Central memory CD8-positive, alpha-beta T cell (primary cell): ENCODE measurements at regions not wholly inside any gene's neighbourhood (a gene's known extent, or its start where the extent isn't known, plus 50 kb on each side); places are given as distances from the start of the nearest gene placed in this dataset.

ENCODE experiments used
- ATAC-seq: fragments of 150-1000 bp; cut with Tn5 transposase; replicated peaks from 2 replicates; pipeline ENCODE4 v1.10.0; 2022; ENCODE audit warnings: mild to moderate bottlenecking, moderate FRiP score, moderate number of reproducible peaks; ENCODE audit not compliant: poor library complexity, severe bottlenecking; ENCODE audit errors: extremely low read depth
- DNase-seq, 2 donors: peaks; one replicate each; pipeline ENCODE4 v3.0.0; 2021; ENCODE audit warnings: low spot score in 2 of 2
- H3K27ac Mint-ChIP-seq: one replicate; pipeline ENCODE4 v1.8.0; 2022; ENCODE audit warnings: low read depth, mild to moderate bottlenecking, moderate library complexity, mixed read lengths
- H3K27me3 Mint-ChIP-seq: one replicate; pipeline ENCODE4 v1.8.0; 2022; ENCODE audit warnings: mixed read lengths
- H3K36me3 Mint-ChIP-seq: one replicate; pipeline ENCODE4 v1.8.0; 2022; ENCODE audit warnings: mild to moderate bottlenecking, moderate library complexity, mixed read lengths; ENCODE audit not compliant: insufficient read depth
- H3K4me1 Mint-ChIP-seq: one replicate; pipeline ENCODE4 v1.8.0; 2022; ENCODE audit warnings: mixed read lengths
- H3K4me3 Mint-ChIP-seq: one replicate; pipeline ENCODE4 v1.8.0; 2022; ENCODE audit warnings: mild to moderate bottlenecking, moderate library complexity, mixed read lengths
- H3K9me3 Mint-ChIP-seq: one replicate; pipeline ENCODE4 v1.8.0; 2022; ENCODE audit warnings: mixed read lengths

- no peaks in the 10 kb centered on the region for H3K4me1 Mint-ChIP-seq
- H3K36me3 Mint-ChIP-seq, result no peaks in the 10 kb centered on the region
- ATAC-seq, result no peak
- no peaks in the 10 kb centered on the region for H3K27me3 Mint-ChIP-seq
- H3K4me3 Mint-ChIP-seq, result no peak overlapping the region
- DNase-seq, result no peak
- H3K9me3 Mint-ChIP-seq, result peaks cover 5% of the 10 kb centered on the region
- no peak overlapping the region for H3K27ac Mint-ChIP-seq
Observed at GRCh38 chr18:43904209-43904837, 627.0 kb upstream of the SYT4 start.

- no peaks in the 10 kb centered on the region for H3K27me3 Mint-ChIP-seq
- ATAC-seq, result no peak
- H3K4me1 Mint-ChIP-seq, result no peaks in the 10 kb centered on the region
- DNase-seq, result no peak
- peaks cover 20% of the 10 kb centered on the region for H3K9me3 Mint-ChIP-seq
- no peak overlapping the region for H3K4me3 Mint-ChIP-seq
- H3K36me3 Mint-ChIP-seq, result no peaks in the 10 kb centered on the region
- no peak overlapping the region for H3K27ac Mint-ChIP-seq
Observed at GRCh38 chr18:43914018-43914417, 636.7 kb upstream of the SYT4 start.

- Mint-ChIP-seq H3K4me3 (no peak overlapping the region), H3K4me1 (no peaks in the 10 kb centered on the region), H3K36me3 (no peaks in the 10 kb centered on the region), H3K27me3 (no peaks in the 10 kb centered on the region), H3K27ac (no peak overlapping the region), H3K9me3 (peaks cover 15% of the 10 kb centered on the region)
- ATAC-seq, result no peak
- no peak for DNase-seq
Observed at GRCh38 chr18:43916984-43917383, 639.7 kb upstream of the SYT4 start.

- no peak for DNase-seq
- no peak overlapping the region for H3K27ac Mint-ChIP-seq
Observed at GRCh38 chr18:43917520-43917919, 640.2 kb upstream of the SYT4 start.

GRCh38 chr18:43919551-43919950 is 642.3 kb upstream of the SYT4 start:
- H3K4me1 Mint-ChIP-seq, result no peaks in the 10 kb centered on the region
- peaks cover 11% of the 10 kb centered on the region for H3K9me3 Mint-ChIP-seq
- no peak overlapping the region for H3K27ac Mint-ChIP-seq
- no peaks in the 10 kb centered on the region for H3K27me3 Mint-ChIP-seq
- no peak overlapping the region for H3K4me3 Mint-ChIP-seq
- DNase-seq (no peak), ATAC-seq (no peak)
- H3K36me3 Mint-ChIP-seq, result no peaks in the 10 kb centered on the region

More at GRCh38 chr18:43917520-43917919, 640.2 kb upstream of the SYT4 start:
- Mint-ChIP-seq H3K36me3 (no peaks in the 10 kb centered on the region), H3K4me1 (no peaks in the 10 kb centered on the region), H3K9me3 (peaks cover 11% of the 10 kb centered on the region), H3K4me3 (no peak overlapping the region), H3K27me3 (no peaks in the 10 kb centered on the region)
- ATAC-seq, result no peak

GRCh38 chr18:43931439-43931838 is 654.1 kb upstream of the SYT4 start:
- H3K27me3 Mint-ChIP-seq, result no peaks in the 10 kb centered on the region
- H3K9me3 Mint-ChIP-seq, result peaks cover 14% of the 10 kb centered on the region
- no peaks in the 10 kb centered on the region for H3K36me3 Mint-ChIP-seq
- DNase-seq (no peak), ATAC-seq (no peak)
- H3K4me1 Mint-ChIP-seq, result no peaks in the 10 kb centered on the region
- no peak overlapping the region for H3K27ac Mint-ChIP-seq
- no peak overlapping the region for H3K4me3 Mint-ChIP-seq

- Mint-ChIP-seq H3K27ac (no peak overlapping the region), H3K36me3 (no peaks in the 10 kb centered on the region), H3K9me3 (peaks cover 9% of the 10 kb centered on the region), H3K4me3 (no peak overlapping the region), H3K4me1 (no peaks in the 10 kb centered on the region), H3K27me3 (no peaks in the 10 kb centered on the region)
- ATAC-seq, result no peak
- no peak for DNase-seq
Observed at GRCh38 chr18:43932140-43932539, 654.9 kb upstream of the SYT4 start.

- DNase-seq (no peak), ATAC-seq (no peak)
- Mint-ChIP-seq H3K4me3 (no peak overlapping the region), H3K36me3 (no peaks in the 10 kb centered on the region), H3K27me3 (no peaks in the 10 kb centered on the region), H3K9me3 (peaks cover 9% of the 10 kb centered on the region), H3K27ac (no peak overlapping the region), H3K4me1 (no peaks in the 10 kb centered on the region)
Observed at GRCh38 chr18:43933177-43933576, 655.9 kb upstream of the SYT4 start.

- H3K4me3 Mint-ChIP-seq, result no peak overlapping the region
- no peaks in the 10 kb centered on the region for H3K27me3 Mint-ChIP-seq
- peaks cover 10% of the 10 kb centered on the region for H3K9me3 Mint-ChIP-seq
- ATAC-seq (no peak), DNase-seq (no peak)
- H3K27ac Mint-ChIP-seq, result no peak overlapping the region
- H3K36me3 Mint-ChIP-seq, result no peaks in the 10 kb centered on the region
- no peaks in the 10 kb centered on the region for H3K4me1 Mint-ChIP-seq
Observed at GRCh38 chr18:43934322-43934721, 657.0 kb upstream of the SYT4 start.

GRCh38 chr18:43934781-43935471 is 657.6 kb upstream of the SYT4 start:
- H3K9me3 Mint-ChIP-seq, result peaks cover 14% of the 10 kb centered on the region

GRCh38 chr18:43936176-43936575 is 658.9 kb upstream of the SYT4 start:
- ATAC-seq (no peak), DNase-seq (no peak)
- Mint-ChIP-seq H3K4me1 (no peaks in the 10 kb centered on the region), H3K4me3 (no peak overlapping the region), H3K27ac (no peak overlapping the region), H3K27me3 (no peaks in the 10 kb centered on the region), H3K36me3 (no peaks in the 10 kb centered on the region), H3K9me3 (peaks cover 14% of the 10 kb centered on the region)

More at GRCh38 chr18:43934781-43935471, 657.6 kb upstream of the SYT4 start:
- H3K4me3 Mint-ChIP-seq, result no peak overlapping the region
- H3K27me3 Mint-ChIP-seq, result no peaks in the 10 kb centered on the region
- no peaks in the 10 kb centered on the region for H3K36me3 Mint-ChIP-seq
- DNase-seq, result no peak
- H3K27ac Mint-ChIP-seq, result no peak overlapping the region
- no peak for ATAC-seq
- no peaks in the 10 kb centered on the region for H3K4me1 Mint-ChIP-seq

- ATAC-seq (no peak), DNase-seq (no peak)
- Mint-ChIP-seq H3K4me3 (no peak overlapping the region), H3K9me3 (peaks cover 23% of the 10 kb centered on the region), H3K27ac (no peak overlapping the region), H3K27me3 (no peaks in the 10 kb centered on the region), H3K4me1 (no peaks in the 10 kb centered on the region), H3K36me3 (no peaks in the 10 kb centered on the region)
Observed at GRCh38 chr18:43949291-43949690, 672.0 kb upstream of the SYT4 start.

GRCh38 chr18:43950062-43950461 is 672.8 kb upstream of the SYT4 start:
- no peaks in the 10 kb centered on the region for H3K27me3 Mint-ChIP-seq
- no peak overlapping the region for H3K27ac Mint-ChIP-seq
- DNase-seq (no peak), ATAC-seq (no peak)
- no peaks in the 10 kb centered on the region for H3K36me3 Mint-ChIP-seq
- H3K4me1 Mint-ChIP-seq, result no peaks in the 10 kb centered on the region
- H3K9me3 Mint-ChIP-seq, result peaks cover 28% of the 10 kb centered on the region
- H3K4me3 Mint-ChIP-seq, result no peak overlapping the region
